ENCODE measurements at regions not wholly inside any gene's neighbourhood (a gene's known extent, or its start where the extent isn't known, plus 50 kb on each side); places are given as distances from the start of the nearest gene placed in this dataset.
"Not testable (repeated sequence)": the region's sequence is repeated elsewhere in the genome, so short reads cannot be mapped to it uniquely, and the experiment has no call there.

DNA sequence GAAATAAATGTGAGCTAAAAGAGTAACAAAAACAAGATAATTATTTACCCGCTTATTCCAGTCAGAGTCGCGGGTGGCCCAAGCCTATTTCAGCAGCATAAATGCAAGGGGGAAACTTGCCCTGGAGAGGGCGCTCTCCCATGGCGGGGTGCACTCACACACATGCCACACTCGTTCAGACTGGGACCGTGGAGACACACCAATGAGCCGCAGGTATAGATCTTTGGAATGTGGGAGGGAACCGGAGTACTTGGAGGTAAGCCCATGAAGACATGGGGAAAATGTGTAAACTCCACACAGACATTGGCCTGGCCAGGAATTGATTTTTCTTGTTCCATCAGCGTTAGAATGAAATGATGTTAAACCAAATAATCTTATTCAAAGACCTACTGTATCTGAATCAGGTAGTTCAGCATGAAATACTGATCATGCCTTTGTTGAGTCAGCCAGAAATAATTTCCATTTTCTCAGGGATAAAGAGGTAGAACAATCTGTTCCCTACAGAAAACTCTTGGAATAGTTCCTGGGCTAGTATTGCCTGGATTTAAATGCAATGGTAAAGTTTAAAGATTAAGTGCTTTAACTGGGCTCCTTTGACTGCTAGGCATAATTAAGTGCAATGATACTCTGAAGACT lies 191.5 kb downstream of the MCHR2 start:
- no peak for DNase-seq

DNA sequence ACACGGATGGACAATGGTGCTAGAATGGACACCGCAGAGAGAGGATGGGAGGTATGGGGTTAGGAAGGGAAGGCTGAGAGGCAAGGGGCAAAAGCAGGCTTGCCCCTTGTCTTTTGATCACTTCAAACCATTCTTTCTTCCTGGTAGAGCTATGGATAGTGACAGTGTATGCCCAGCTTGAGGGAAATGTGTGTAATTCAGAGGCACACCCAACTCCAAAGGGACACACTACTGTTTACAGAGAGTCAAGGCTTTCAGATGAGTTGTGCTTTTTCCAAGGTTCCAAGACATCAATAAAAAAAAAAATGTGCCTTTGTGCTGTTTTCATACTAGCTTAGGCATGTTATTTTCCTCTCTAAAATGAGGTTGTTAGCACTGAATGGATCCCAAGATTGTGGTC lies 185.0 kb downstream of the MCHR2 start:
- no peak for DNase-seq

DNA sequence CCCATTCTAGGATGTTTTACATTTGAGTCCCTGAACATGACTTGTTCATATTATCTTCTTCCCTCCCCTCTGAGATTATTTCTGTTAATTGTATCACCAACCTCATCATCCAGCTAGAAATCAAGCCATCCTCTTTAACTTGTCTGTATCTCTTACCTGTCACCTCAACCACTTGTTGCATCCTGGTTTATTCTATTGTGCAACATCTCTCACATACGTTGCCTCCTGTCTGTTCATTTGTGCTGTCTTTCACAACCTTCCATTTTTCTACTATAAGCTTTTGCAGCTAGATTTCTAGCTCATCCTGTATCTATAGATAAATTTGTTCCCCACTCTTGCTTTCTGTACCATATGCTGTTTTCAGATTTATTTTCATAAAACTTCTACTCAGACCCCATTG lies 183.7 kb downstream of the MCHR2 start:
- DNase-seq: no peak

DNA sequence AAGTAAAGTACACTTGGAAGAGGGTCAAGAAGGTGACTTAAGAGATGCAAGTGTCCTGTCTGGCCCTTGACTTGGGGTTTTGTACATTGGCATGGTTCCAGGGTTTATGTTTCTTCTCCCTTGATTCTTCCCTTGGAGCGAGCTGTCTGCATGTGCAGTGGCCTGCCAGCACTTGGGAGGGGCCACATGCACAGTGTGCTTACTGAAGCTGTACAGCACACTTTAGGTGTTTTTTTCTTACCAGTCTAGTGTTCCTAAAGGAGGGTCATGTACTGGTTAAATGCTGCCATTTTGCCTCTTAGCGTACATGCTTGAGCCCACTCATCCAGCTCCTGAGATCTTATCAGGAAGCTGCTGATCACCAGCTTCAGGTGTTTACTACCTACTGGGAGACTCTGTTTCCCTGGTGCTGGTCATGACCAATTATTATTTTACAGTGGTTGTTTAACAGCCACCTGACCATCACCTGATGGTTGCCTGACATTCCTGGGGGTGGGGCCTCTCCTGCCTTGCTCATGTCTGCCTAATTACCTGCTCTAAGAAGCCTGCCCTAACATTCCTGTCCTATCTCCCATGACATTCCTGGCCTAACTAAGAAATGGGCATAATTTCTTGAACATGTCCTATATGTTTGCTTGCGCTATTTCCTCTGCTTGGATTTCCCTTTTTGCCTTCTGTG lies 182.9 kb downstream of the MCHR2 start:
- no peak for DNase-seq

DNA sequence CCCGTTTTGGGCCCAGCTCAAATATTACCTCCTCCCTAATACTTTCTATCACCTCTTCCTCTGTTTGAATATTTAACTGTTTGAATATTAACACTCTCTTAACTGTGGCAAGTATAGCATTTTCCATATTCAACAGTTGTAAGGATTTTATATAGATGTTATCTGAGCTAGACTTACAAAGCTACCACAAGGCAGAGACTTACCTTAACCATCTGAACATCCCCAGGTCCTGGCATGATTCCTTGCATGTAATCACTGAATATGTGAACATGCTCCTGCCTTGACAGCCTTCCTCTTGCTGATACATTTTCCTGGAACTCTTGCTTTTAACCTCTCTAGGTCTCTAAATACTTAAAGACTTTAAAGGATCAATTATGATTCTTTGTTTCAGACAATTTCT lies 182.4 kb downstream of the MCHR2 start:
- DNase-seq: no peak

DNA sequence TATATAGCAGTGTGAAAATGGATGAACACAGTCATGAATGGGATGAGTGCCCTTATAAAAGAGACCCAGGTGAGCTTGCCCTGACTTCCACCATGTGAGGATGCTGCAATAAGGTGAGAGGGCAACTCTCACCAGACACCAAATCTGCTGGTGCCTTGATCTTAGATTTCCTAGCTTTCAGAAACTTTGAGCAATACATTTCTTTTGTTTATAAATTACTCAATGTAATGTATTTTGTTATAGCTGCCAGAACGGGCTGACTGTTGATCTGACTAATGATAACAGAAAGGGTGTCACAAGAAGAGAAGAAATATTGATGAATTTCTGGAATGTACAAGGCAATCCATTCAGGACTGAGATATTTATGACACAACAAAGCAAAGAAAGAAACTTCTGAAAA lies 180.5 kb downstream of the MCHR2 start:
- DNase-seq: no peak

DNA sequence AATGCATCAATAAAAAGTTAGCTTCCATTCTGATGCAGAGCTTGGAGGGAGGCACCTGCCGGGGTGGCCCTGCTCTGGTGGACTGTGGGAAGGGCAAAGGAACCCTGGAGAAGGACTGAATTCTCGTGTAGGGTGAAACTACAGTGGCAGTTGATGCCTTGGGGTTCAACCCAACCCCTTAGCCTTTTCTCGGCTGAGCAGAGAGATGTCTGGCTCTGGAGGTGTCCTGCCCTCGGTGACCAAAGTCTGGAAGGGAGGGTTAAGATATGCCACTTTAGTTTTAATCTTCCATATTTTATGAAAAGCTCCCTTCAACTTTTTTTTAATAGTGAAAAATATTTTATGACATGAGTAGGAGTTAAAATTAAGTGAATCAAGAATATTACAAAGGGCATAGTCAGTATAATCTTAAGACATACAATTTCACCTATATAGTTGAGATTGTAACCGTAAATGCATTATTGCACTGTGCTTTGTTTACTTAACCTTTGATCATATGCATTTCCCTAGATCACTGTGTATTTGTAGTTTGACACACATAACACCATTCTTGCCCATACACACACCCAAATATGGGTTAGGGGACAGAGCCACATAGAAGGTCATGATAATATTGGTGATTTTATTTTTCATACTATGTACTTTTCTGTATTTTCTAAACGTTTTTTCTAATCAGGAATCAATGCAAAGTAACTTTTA lies 179.6 kb downstream of the MCHR2 start:
- DNase-seq: no peak

DNA sequence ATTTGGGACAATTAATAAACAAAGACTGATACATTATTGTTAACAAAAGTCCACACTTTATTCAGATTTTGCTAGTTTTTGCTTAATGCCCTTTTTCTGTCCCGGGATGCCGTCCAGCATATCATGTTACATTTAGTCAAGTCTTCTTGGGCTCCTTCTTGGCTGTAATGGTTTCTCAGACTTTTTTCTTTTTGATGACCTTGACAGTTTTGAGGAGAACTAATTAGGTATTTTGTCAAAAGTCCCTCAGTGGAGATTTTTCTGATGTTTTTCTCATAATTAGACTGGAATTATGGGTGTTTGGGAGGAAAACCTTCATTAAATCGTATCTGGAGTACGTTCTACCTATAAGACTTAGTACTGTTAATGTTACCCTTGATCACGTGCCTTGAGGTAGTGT lies 177.2 kb downstream of the MCHR2 start:
- DNase-seq: no peak

DNA sequence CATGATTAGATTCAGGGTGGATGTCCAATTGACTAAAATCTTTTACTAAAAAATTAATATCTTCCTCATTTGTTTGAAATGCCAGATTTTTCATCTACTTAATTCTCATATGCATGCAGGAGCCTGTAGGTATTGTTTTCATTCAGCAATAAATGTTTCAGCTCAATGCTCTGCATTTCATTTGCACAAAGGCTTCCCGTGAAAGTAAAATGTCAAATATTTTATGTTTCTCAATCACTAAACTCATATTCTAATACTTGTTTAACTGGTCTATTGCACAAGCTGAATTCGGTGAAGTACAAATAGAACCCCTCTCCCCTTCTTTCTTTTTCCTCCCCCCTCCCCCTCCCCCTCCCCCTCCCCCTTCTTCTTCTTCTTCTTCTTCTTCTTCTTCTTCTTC lies 175.9 kb downstream of the MCHR2 start:
- no peak for DNase-seq

DNA sequence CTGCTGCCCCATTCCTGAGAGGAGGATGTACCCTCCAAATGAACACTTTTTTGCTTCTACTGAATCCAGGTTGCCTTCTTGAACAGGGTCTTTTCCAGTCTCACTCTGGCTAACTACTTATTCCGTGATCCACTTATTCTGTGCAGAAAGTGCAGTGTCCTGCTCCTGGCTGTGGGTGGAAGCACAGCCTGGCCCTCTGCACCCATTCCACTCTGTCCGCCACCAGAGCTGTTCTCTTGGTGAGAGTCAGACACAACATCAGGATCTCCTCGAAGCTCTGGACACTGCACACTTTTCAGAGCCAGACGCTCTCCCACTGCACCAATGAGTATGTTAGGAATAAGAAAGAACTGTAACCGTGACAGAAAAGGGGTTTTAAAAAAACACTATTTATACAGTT lies 174.2 kb downstream of the MCHR2 start:
- DNase-seq: no peak

DNA sequence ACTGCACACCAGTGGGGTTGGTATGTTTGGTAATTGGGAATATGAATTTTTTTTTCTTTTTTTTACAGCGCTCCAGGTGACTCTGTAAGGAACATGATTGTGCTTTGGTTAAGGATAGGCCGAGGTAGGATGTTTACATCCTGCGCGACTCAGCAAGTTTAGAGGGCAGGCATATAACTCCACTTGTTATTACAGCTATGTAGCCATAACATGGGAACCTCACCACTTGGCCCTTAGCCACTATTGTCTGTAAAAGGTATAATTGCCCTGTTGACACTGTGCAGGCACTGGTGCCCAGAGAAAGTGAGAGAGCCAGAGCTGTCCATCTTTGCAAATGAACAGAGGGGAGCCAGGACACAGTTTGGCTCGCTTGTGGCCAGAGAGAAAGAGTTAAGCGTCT lies 172.9 kb downstream of the MCHR2 start:
- no peak for DNase-seq

DNA sequence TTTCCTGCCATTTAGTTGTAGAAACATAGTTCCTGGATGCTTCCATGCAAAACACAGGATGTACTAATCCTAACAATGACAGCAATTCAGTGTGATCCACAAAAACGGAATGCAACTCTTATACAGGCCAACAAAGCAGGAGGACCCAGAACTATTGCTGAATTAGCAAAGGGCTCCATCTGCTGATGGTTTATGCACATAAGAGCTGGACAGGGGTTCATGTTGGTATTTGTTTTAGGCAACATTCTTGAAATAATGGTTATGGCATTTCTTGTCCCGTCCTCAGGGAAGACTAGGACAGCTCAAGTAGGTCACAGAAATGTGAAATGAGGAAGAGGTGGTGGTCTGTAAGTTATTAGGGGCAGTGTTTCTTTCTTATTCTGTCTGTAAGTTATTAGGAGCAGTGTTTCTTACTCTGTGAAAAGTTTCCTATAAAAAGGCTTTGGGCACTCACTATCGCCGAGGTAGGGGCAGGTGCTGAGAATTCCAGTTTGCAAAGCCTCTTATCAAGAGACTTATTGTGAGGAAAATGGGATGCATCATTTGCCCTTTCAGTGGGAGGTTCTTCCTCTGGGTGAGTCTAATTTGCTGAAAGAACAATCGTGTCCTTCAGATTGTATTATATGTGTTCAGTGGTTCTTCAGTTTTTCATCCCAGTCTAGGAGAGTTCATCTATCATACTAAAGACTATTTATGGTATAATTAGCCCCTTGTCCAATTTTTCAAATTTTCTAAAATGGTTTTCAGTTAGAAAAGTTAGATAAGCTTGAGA lies 171.1 kb downstream of the MCHR2 start:
- DNase-seq: peak in 1 of 2 donors; percentile 6

DNA sequence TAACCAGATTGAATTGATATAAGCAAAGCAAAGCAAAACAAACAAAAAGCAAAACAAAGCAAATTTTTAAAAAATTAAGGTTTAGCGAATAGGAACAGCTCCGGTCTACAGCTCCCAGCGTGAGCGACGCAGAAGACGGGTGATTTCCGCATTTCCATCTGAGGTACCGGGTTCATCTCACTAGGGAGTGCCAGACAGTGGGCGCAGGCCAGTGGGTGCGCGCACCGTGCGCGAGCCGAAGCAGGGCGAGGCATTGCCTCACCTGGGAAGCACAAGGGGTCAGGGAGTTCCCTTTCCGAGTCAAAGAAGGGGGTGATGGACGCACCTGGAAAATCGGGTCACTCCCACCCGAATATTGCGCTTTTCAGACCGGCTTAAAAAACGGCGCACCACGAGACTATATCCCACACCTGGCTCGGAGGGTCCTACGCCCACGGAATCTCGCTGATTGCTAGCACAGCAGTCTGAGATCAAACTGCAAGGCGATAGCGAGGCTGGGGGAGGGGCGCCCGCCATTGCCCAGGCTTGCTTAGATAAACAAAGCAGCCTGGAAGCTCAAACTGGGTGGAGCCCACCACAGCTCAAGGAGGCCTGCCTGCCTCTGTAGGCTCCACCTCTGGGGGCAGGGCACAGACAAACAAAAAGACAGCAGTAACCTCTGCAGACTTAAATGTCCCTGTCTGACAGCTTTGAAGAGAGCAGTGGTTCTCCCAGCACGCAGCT lies 170.3 kb downstream of the MCHR2 start:
- not testable (repeated sequence) for DNase-seq

DNA sequence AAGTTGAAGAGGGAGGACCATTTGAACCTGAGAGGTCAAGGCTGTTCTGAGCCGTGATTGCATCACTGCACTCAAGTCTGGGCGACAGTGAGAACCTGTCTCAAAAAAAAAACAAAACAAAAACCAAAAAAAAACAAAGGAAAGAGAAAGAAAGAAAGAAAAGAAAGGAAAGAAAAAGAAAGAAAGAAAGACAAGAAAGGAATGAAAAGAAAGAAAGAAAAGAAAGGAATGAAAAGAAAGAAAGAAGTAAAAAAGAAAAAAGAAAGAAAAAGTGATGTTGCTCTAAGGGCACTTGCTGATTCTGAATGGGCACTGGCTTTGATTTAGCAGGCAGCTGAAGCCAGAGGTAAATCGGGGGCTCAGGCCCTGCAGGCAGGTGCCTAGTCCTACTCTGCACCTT lies 161.0 kb downstream of the MCHR2 start:
- DNase-seq: no peak

DNA sequence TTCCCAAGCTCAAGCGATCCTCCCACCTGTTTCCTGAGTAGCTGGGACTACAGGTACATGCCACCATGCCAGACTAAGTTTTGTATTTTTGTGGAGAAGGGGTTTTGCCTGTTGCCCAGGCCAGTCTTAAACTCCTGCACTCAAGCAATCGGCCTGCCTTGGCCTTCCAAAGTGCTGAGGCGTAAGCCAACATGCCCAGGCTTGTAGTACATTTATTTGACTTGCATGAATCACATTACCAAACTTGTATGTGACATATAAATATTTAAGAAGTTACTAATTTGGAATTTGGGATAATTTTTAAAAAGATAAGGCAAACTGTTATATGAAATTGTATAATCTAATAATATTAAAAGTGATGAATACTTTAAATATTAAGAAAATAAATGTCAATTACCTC lies 157.6 kb downstream of the MCHR2 start:
- DNase-seq: no peak

DNA sequence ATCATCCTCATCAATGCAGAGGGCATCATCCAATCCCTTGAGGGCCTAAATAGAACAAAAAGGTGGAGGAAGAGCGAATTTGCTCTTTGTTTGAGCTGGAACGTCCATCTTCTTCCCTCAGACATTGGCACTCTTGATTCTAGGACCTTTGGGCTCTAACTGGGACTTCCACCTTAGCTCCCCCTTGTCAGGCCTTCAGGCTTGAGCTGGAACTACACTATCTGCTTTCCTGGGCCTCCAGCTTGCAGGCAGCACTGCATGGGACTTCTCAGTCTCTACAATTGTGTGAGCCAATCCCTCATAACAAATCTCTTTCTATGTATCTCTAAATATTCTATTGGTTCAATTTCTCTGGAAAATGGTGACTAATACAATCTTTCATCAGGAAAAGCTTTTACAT lies 155.4 kb downstream of the MCHR2 start:
- no peak for DNase-seq

DNA sequence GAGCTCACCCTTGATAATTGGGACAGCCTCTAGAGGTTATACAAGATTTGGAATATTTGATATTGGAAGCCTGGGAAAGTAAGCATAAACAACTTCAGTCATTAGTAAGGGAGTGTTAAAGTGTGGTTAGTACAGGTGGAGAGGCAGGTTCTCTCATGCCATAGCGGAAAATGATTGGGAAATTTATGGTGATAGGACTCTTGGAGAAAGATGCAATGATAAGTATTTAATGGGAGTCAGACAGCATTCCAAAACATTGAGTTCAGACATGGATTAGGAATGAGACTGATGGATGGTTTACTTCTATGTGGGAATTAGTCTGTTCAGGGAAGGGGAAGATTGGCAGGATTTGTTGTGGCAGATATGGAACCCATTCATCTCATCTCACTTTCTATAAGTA lies 152.7 kb downstream of the MCHR2 start:
- DNase-seq: no peak

DNA sequence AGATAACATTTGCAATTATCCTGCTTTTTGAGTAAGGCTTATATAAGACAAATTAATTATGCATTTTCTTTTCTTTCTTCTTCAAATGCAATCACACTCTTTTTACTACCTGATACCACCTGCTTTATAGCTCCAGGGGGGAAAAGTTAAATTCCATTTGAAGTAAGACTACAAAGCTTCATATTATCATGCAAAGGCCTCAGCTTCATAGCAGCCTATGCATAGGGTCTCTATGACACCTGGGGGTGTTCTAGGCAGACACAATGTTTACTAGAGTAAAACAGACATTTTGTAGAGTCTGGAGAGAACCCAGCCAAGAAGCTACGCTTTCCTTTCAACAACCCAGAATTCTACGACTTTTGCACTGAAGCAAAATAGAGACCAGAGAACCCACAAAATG lies 148.0 kb downstream of the MCHR2 start:
- DNase-seq: no peak

DNA sequence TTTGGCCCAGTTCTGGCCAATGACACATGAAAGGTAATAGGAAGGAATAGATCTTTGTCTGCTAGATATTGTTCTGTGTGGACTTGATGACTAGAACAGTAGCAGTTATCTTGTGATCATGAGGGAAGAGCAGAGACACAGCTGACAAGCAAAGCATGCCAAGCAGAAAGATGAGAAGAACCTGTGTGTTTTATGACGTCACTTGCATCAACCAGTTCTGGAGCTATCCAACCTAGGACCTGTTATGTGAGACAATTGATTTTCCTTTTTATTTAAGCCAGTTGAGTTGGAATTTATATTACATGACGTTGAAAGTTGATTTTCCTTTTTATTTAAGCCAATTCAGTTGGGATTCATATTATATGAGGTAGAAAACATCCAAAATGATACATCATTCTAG lies 143.2 kb downstream of the MCHR2 start:
- no peak for DNase-seq

DNA sequence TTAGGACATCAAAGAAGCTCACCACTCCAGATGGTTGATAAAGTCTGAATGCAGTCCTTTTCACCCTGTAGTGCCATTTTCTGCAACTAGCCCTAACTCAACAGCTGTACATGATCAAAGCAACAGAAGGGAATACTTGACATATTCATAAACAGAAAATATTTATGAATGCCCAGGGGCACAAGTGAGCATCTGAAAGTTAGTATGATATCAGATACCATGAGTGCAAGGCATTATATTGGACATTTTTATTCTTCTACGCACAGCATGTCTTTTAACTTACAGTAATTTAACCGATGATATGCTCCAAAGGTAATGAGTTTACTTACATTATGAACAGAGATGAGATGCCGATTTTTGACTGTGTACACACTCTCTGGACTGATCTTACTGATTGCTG lies 142.0 kb downstream of the MCHR2 start:
- no peak for DNase-seq

DNA sequence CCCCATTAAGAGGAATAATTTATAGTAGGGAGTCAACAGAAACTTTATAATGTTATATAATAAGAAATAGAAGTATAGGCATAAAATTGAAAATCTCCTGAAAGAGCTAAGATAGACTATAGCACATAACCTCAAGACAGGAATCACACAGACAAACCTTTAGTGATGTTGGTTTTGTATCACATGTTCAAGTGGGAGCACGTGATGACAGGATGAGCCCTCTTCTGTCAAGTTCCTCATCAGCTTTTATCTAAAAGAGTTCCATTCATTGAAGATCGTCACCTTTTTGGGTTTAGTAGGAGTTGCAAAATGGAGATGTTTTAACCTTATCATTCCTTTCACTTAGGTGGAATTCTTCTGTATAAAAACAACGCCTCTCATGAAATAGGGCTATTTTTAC lies 127.0 kb downstream of the MCHR2 start:
- no peak for DNase-seq

Data from right lung (tissue), 2 donors.